SK-MEL-5 (cell line): ENCODE measurements at regions not wholly inside any gene's neighbourhood (a gene's known extent, or its start where the extent isn't known, plus 50 kb on each side); places are given as distances from the start of the nearest gene placed in this dataset.
A peak's percentile ranks its signal among the peaks of the same experiment; 100 is the strongest.
"Not testable (repeated sequence)": the region's sequence is repeated elsewhere in the genome, so short reads cannot be mapped to it uniquely, and the experiment has no call there.

Source experiments
- DNase-seq: peaks from one replicate; pipeline ENCODE4 v3.0.0-alpha.2; 2016; ENCODE audit warnings: low read depth, low spot score
- in situ Hi-C: cut with HindIII; loops from 2 replicates; pipeline ENCODE4 v1.10.0; 2016; ENCODE audit warnings: low sequenced_read_pairs, high pct_unique_total_duplicates, low pct_unique_long_range_greater_than_20kb

DNA sequence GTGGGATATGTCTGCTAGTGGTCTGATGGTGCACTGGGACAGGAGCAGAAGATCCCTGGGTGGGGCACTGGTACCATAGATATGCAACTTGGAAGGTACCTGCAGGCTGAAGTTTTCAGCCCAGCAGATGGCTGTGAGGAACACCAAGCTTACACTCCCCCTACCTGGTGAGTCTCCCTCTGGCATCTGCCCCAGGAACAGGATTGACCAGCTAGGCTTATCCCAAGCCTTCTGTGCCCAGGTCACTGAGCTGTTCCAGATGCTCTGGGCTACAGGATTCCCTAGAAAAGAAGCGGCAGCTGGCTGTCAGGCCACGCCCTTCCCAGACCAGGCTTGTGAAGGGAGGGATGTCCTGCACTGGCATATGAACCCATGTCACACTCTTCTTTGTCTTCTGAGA lies 1130.0 kb downstream of the NAALADL2 start:
- in situ Hi-C loops = no loop called here
- DNase-seq = no peak

DNA sequence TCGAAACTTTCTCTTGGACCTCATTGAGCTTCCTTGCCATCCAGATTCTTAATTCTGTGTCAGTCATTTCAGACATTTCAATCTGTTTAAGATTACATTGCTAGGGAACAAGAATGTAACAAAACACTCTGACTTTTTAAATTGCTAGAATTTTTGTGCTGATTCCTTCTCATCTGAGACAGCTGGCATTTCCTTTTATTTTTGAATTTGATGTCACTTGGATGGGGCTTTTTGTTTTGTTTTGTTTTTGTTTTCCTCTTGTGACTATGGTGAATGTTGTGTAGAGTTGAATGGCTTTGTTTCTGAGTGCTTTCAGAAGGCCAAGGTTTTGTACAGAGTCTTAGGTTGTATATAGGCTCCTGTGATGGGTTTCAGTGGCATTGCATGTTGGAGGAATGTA lies 1129.3 kb downstream of the NAALADL2 start:
- in situ Hi-C loops = no loop called here
- DNase-seq = no peak

GRCh38 chr3:175985781-175986180 lies 1126.6 kb downstream of the NAALADL2 start:
- DNase-seq = no peak
- in situ Hi-C loops = no loop called here

DNA sequence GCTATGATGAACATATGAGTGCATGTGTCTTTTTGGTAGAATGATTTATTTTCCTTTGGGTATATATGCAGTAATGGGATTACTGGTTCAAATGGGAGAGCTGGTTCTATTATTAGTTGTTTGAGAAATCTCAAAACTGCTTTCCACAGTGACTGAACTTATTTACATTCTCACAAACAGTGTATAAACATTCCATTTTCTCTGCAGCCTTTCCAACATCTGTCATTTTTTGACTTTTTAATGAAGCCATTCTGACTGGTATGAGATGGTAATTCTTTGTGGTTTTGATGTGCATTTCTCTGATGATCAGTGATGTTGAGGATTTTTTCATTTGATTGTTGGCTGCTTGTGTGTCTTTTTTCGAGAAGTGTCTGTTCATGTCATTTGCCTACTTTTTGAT lies 1124.2 kb downstream of the NAALADL2 start:
- in situ Hi-C loops = no loop called here
- DNase-seq = no peak

DNA sequence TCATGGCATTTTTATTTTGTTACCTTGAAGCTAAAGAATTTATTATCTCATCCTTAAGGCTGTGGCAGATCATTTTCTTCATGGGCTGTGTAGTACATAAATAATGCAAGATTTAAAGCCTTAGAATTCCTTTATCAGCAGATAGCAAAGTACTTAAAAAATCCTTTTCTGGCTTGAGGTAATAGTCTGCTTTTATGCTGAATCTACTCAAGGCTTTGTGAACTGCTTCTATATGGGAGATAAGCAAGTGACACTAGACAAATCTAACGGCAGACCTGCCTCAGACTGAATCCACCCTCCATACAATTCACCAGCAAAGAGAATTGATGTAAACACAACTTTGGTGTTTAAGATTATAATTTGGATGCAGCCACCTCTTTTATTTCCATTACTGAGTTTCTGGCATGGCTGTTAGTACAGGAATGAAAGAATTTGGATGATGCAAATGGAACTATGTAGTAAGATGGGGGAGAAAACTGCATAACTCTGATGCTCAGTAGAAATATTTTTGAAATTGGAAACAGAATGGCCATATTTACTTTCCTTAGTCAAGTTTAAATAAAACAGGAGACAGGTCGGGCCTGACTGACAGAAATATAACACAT lies 1121.5 kb downstream of the NAALADL2 start:
- in situ Hi-C loops = no loop called here
- no peak for DNase-seq

DNA sequence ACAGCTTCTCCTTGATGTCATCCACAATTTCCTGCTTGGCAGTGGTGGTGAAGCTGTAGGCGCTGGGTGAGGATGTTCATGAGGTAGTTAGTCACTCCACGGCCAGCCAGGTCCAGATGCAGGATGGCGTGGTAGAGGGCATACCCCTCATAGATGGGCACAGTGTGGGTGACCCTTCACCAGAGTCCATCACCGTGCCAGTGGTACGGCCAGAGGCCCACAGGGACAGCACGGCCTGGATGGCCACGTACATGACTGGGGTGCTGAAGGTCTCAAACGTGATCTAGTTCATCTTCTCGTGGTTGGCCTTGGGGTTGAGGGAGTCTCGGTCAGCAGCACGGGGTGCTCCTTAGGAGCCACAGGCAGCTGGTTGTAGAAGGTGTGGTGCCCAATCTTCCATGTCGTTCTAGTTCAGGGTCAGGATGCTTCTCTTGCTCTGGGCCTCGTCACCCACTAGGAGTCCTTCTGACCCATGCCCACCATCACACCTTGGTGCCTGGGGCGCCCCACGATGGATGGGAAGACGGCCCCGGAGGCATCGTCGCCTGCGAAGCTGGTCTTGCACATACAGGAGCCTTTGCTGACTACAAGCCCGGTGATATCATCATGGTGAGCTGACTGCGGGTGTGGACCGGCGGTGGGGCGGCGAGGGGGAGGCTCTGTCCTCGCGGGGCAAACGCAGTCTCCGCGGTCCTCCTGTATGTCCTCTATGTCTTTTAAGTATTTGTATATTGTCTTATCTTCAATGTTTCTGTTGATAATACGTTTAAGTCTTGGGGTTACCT lies 1119.0 kb downstream of the NAALADL2 start:
- in situ Hi-C loops = no loop called here
- DNase-seq = no peak

DNA sequence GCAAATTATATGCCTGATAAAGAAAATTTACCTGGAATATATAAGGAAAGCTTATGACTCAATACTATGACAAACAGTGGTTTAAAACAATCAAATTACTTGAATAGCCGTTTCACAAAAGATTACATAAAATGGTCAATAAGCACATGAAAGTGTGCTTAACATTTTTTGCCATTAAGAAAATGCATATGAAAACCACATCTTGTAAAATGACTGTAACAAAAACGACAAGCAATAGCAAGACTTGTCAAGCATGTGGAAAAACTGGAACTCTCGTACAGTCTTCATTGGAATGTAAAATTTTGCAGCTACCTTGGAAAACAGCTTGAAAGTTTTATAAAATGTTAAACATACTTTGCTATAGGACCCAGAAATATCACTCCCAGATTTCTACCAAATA lies 1110.3 kb downstream of the NAALADL2 start:
- no peak for DNase-seq
- in situ Hi-C loops = no loop called here

- in situ Hi-C loops = no loop called here
- DNase-seq = no peak
Observed at GRCh38 chr3:175965036-175965435, 1105.9 kb downstream of the NAALADL2 start.

DNA sequence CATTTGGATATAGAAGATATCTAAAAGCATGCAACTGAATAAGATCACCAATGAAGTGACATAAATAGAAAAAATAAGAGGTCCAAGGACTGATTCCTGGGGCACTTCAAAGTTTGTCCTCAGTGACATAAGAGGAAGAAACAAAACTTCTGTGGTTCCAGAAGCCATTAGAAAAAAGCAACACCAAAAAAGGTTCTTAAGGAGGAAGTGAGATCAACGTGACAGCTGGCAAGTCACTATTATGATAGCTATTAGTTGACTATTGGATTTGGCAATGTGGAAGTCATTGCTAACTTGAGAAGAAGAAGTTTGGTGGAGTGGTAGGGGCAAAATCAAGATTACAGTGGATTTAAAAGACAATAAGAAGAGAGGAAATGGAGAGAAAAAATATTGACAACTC lies 1098.3 kb downstream of the NAALADL2 start:
- in situ Hi-C loops = no loop called here
- DNase-seq = no peak

- DNase-seq = peak; percentile 39
- in situ Hi-C loops = no loop called here
Observed at GRCh38 chr3:175956964-175957363, 1097.8 kb downstream of the NAALADL2 start.

DNA sequence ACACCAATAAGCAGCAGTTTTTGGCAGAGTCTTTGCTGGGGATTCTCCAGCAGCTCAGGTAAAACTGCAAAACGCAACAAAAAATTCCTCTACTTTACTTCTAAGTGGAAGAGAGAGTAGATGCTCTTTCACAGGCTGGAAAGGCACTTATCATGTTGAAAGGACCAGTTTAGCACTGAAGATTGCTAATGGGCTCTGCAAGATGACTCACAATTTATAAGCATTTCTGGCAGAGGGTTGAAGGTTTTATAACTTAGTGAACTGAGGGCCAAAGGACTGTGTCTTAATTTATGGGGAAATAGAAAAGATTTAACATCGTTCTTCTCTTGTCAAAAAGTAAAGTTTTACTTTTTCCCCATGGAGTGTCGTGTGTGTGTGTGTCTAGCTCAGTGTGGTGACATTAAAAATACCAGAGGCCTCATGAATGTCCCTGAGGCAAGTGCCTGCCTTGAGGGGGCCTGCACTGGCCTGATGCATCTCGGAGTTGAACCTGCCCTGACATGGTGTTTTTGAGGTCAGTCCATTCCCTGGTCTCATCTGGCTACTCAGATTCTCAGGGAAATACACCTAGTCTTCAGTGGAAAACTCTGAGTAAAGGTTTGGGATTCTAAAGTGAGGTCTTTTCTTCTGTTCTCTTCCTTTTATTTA lies 1092.0 kb downstream of the NAALADL2 start:
- in situ Hi-C loops = no loop called here
- DNase-seq = no peak

GRCh38 chr3:175948041-175948440 lies 1088.9 kb downstream of the NAALADL2 start:
- no peak for DNase-seq
- in situ Hi-C loops = no loop called here

DNA sequence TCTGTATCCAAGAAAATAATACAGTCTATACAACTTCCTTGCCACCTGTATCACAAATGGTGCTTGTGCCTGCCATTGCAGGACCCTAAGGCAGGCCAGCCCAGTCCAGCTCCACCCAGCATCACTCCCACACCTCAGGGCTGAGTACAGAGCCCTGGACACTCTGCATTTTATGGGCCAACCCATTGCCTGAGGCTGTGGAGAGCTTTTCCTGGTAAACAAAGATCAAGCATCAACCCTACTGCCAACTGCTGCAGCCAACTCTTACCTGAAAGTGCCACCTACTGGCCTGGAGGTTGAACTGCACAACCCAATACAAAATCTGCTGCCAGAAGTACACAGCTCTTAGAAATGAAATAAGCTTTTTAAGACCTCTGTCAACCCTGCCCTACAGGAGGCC lies 1082.2 kb downstream of the NAALADL2 start:
- in situ Hi-C loops = no loop called here
- DNase-seq = peak; percentile 75

DNA sequence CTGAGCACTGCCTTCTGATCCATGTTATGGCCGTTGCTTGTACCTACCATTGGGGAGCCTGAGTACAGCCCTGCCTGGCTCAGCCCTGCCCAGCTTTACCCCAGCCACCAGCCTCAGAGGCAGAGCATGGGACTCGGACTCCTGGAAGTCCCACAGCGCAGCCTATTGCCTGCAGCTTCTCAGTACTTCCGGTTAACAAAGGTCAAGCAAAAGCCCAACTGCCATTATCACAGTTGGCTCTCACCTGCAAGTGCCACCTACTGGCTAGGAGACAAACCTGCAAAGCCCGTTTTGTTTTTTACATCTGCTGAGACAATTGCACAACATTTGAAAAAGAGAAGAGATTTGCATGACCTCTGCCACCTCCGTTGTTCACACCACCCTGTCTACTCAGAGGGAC lies 1081.7 kb downstream of the NAALADL2 start:
- in situ Hi-C loops = no loop called here
- DNase-seq = peak; percentile 59

GRCh38 chr3:175940243-175940642 lies 1081.1 kb downstream of the NAALADL2 start:
- no peak for DNase-seq
- in situ Hi-C loops = no loop called here

GRCh38 chr3:175937367-175937766 lies 1078.2 kb downstream of the NAALADL2 start:
- DNase-seq, in situ Hi-C loops: not testable (repeated sequence)

GRCh38 chr3:175932586-175932985 lies 1073.5 kb downstream of the NAALADL2 start:
- in situ Hi-C loops = no loop called here
- no peak for DNase-seq

GRCh38 chr3:175919133-175919532 lies 1060.0 kb downstream of the NAALADL2 start:
- in situ Hi-C loops = no loop called here
- no peak for DNase-seq
